ENCODE measurements at regions not wholly inside any gene's neighbourhood (a gene's known extent, or its start where the extent isn't known, plus 50 kb on each side); places are given as distances from the start of the nearest gene placed in this dataset.

GRCh38 chr21:35254006-35254764 is 205.1 kb upstream of the RUNX1 start:
- TF ChIP-seq RAD21 (IDR thresholded peaks at IDR 0.05; ENCODE audit: low read depth) (no peak), YY1 (IDR thresholded peaks at IDR 0.05; ENCODE audit: low read depth) (no peak), FOXM1 (IDR thresholded peaks at IDR 0.05; ENCODE audit: borderline replicate concordance, low read depth) (no peak), USF1 (IDR thresholded peaks at IDR 0.05) (no peak), TCF12 (IDR thresholded peaks at IDR 0.05; ENCODE audit: low read depth) (no peak), REST (IDR thresholded peaks at IDR 0.05; ENCODE audit: low read depth) (no peak)

Measured in Ishikawa (cell line).